ENCODE measurements at regions not wholly inside any gene's neighbourhood (a gene's known extent, or its start where the extent isn't known, plus 50 kb on each side); places are given as distances from the start of the nearest gene placed in this dataset.
"Not testable (repeated sequence)": the region's sequence is repeated elsewhere in the genome, so short reads cannot be mapped to it uniquely, and the experiment has no call there.

GRCh38 chr22:25281675-25282345 lies 62.4 kb downstream of the CRYBB2 start:
- no peak for DNase-seq

- DNase-seq = no peak
Measured at GRCh38 chr22:25282346-25282670, 62.9 kb downstream of the CRYBB2 start.

DNA sequence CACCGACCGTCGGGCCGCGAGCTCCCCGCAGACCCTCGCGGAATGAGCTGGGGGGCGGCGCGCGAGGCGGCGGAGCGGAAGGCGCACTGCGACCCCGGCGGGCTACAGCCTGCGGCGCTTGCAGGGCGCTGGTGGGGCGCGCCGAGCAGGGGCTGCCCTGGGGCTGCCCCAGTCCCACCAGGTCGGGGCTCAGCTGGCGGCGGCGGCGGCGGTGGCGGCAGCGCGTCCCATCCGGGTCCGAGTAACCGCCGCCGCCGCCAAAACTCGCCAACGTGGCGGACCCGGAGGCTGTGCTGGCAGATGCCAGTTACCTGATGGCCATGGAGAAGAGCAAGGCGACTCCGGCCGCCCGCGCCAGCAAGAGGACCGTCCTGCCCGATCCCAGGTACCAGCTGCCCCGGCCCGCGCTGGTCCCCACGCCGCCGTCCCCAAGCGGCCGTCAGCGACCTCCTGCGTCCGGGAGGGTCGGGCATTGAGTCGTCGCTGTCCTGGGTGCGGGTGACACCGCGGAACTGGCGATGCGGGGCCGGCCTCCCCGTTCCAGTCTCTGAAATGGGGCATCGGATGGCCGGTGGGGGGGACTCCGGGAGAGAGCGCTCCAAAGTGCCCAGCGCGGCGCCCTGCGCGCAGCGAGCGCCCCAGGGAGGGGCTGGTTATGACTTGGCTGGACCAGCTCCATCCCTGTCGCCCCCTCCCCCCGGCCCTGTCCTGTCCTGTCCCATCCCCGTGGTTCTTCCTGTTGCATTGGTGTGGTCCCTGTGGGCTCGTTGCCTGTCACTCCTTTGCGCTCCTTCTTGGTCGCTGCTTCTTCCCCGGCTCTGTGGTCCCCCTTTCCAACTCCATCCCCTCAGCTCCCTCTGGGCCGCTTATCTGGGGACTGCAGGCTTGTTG lies 63.5 kb downstream of the CRYBB2 start:
- DNase-seq = peak; percentile 69

GRCh38 chr22:25288481-25288880 lies 69.0 kb downstream of the CRYBB2 start:
- DNase-seq = peak; percentile 36

- not testable (repeated sequence) for DNase-seq
Measured at GRCh38 chr22:25301912-25302311, 82.5 kb downstream of the CRYBB2 start.

DNA sequence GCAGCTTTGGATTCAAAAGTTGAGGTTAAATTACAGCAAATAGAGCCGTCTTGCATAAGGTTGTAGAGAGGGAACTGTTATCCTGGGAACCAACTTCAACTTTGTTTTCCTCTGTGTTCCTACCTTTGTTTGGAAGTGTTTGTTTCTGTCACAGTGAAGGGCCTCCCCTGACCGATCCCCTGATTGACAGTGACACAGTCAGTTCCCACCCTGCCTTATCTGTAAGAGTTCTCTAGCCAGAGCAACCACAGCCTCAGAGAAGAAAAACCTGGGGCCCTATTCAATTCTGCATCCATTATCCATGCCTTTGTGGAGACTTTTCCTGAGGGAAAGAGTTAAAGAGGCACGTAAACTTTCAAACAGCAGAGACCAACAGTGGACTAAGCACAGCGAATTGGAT lies 90.1 kb downstream of the CRYBB2 start:
- not testable (repeated sequence) for DNase-seq

DNA sequence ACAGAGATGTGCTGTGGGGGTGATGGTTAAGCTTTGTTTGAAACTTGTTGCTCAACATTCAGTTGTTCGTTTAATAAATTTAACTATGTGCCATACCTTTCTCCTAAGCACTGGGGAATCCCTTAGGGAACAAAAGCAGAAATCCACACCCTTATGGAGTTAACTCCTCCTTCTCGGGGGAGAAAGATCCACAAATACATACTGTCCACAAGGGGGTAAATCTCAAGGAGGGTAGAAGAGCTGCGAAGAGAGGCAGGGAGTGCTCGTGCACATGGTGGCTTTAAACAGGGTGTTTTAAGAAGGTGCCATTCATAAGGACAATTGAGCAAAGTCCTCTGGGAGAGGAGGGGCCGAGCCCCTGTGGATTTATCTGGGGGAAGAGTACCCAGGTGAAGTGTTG lies 92.5 kb downstream of the CRYBB2 start:
- DNase-seq = not testable (repeated sequence)

- DNase-seq = no peak
Measured at GRCh38 chr22:25318081-25318823, 98.8 kb downstream of the CRYBB2 start.

DNA sequence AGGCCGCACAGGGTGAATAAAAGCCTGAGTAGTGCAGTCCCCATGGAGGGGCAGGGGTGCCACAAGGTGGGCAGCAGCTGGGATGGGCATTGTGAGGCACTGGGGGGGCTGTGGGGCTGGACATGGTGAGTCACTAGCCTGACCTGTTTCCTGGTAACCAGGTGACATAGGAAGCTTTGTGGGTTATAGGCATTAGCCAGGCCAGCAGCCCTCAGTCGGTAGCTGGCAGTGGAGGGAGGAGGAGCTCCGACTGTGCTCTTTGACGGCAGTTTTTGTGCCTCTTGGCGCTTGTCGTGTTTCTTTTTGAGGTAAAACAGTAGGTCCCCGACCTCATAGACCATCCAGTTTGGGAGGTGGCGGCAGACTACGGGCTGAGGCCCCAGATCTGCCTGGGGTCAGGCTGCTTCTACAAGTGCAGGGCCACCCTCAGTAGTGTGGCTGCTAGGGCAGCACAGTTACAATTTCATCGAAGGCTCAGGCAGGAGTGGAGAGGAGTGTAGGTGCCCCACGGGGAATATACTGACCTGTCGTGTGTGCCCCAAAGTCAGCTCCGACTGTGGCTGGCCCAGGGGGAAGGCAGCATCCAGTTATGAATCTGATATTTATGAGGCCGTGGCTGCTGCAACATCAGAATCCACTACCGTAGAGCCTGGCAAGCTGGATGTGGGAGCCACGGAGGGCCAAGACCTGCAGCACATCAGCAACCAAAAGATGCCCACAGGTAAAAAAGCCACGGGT lies 107.7 kb downstream of the CRYBB2 start:
- DNase-seq = no peak

GRCh38 chr22:25331050-25331449 lies 111.6 kb downstream of the CRYBB2 start:
- DNase-seq = no peak

GRCh38 chr22:25331911-25332310 lies 112.5 kb downstream of the CRYBB2 start:
- not testable (repeated sequence) for DNase-seq

DNA sequence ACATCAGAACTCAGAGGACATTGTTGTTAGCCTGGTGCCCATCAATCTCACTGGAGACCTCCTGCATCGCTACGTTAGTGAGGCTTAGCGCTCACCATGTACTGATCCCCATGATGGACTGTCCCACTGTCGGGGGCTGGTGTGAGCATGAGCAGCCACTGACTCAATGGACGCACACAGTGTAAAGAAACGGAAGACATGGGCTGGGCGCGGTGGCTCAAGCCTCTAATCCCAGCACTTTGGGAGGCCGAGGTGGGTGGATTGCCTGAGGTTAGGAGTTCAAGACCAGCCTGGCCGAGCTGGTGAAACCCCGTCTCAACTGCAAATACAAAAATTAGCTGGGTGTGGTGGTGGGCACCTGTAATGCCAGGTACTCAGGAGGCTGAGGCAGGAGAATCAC lies 112.9 kb downstream of the CRYBB2 start:
- DNase-seq = no peak

- peak; percentile 91 for DNase-seq
Measured at GRCh38 chr22:25334162-25334490, 114.7 kb downstream of the CRYBB2 start.

DNA sequence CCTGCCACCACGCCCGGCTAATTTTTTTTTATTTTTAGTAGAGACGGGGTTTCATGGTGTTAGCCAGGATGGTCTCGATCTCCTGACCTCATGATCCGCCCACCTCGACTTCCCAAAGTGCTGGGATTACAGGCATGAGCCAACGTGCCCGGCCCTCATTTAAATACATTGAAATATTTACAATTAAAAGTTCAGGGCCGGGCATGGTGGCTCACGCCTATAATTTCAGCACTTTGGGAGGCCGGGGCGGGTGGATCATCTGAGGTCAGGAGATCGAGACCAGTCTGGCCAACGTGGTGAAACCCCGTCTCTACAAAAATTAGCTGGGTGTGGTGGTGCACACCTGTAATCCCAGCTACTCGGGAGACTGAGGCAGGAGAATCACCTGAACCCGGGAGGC lies 115.2 kb downstream of the CRYBB2 start:
- not testable (repeated sequence) for DNase-seq

- DNase-seq = not testable (repeated sequence)
Measured at GRCh38 chr22:25335276-25335675, 115.8 kb downstream of the CRYBB2 start.

DNA sequence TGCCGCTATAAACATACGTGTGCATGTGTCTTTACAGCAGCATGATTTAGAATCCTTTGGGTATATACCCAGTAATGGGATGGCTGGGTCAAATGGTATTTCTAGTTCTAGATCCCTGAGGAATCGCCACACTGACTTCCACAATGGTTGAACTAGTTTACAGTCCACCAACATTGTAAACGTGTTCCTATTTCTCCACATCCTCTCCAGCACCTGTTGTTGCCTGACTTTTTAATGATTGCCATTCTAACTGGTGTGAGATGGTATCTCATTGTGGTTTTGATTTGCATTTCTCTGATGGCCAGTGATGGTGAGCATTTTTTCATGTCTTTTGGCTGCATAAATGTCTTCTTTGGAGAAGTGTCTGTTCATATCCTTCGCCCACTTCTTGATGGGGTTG lies 121.1 kb downstream of the CRYBB2 start:
- DNase-seq = not testable (repeated sequence)

DNA sequence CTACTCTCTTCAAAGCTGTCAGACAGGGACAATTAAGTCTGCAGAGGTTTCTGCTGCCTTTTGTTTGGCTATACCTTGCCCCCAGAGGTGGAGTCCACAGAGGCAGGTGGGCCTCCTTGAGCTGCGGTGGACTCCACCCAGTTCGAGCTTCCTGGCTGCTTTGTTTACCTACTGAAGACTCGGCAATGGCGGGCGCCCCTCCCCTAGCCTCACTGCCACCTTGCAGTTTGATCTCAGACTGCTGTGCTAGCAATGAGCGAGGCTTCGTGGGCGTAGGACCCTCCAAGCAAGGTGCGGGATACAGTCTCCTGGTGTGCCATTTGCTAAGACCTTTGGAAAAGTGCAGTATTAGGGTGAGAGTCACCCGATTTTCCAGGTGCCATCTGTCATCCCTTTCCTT lies 124.9 kb downstream of the CRYBB2 start:
- DNase-seq = not testable (repeated sequence)

DNA sequence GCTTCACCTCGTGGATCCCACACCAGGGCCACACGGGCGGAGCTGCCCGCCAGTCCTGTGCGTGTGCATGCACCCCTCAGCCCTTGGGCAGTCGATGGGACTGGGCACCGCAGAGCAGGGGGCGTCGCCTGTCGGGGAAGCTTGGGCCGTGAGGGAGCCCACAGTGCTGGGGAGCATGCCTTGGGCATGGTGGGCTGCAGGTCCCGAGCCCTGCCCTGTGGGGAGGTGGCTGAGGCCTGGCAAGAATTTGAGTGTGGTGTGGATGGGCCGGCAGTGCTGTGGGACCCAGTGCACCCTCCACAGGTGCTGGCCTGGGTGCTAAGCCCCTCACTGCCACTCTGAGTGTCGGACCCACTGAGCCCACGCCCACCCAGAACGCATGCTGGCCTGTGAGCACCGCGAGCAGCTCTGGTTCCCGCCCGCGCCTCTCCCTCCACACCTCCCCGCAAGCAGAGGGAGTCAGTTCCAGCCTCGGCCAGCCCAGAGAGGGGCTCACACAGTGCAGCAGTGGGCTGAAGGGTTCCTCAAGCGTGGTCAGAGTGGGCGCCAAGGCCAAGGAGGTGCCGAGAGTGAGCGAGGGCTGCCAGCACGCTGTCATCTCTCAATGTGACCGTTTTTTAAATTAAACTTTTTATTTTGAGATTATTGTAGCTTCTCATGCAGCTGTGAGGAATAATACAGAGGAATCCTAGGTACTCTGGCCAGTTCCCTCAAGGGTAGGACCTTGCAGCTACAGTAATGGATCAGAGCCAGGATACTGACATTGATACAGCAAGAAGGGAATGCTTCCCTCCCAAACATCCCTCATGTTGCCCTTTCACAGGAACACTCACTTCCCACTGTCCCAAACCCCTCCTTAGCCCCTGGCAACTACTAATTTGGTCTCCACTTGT lies 127.7 kb downstream of the CRYBB2 start:
- DNase-seq = no peak

DNA sequence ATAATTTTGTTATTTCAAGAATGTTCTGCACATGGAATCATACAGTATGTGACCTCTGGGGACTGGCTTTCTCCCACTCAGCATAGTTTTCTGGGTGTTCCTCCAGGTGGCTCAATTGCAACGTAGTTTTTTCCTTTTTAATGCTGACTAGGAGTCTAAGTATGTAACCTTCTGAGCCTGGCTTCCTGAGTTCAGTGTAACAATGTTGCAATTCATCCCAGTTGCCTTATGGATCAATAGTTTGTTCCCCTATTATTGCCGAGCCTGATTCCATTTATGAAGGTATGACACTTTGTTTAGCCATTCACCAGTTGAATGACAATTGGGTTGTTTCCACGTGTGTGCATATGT lies 128.3 kb downstream of the CRYBB2 start:
- no peak for DNase-seq

DNA sequence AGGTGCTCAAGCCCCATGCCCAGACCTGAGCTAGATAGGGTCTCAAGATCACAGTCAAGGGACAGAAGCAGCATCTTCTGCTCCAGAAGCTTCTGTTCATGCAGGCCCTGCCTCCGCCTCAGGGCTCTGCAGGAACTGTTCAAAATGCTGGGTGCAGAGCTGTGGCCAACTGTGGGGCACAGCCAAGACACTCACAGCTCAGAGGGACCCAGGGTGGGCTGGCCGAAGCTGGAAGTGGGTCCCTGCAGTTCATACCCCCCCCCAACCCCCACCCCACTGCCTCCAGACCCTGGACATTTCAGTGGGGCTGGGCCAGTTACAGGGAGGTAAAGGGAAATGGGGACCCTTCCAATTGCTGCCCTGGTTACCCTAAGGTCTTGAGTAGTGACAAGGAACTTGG lies 129.0 kb downstream of the CRYBB2 start:
- DNase-seq = no peak

- DNase-seq = not testable (repeated sequence)
Measured at GRCh38 chr22:25348996-25349395, 129.6 kb downstream of the CRYBB2 start.

DNA sequence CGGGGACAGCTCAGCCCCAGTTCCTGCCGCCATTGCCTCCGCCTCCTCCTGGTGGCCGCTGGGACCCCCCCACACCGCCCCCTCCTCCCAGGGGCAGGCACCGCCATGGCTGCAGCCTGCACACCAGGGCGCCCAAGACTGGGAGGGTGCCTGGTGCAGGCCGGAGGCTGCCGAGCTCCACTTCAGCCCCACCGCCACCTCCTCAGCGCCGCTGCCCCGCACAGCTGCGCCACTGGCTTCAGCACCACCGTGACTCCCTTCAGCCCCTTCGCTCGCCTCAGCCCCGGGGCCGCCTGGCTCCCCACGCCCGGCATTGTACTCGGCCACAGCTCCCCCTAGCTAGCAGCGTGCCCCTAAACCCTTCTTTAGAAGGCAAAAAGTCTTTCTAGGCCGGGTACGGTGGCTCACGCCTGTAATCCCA lies 131.1 kb downstream of the CRYBB2 start:
- no peak for DNase-seq
